SJCRH30 (cell line): ENCODE measurements at regions not wholly inside any gene's neighbourhood (a gene's known extent, or its start where the extent isn't known, plus 50 kb on each side); places are given as distances from the start of the nearest gene placed in this dataset.

Source experiments
- DNase-seq, 2 experiments: peaks; one replicate each; pipeline ENCODE4 v3.0.0-alpha.2; 2015 to 2020
- H3K27ac ChIP-seq: fragments of 250-450 bp; sonication (Bioruptor Pico); 2 replicates; pipeline ENCODE4 v1.5.1; 2020; ENCODE audit warnings: mild to moderate bottlenecking, moderate library complexity
- H3K27me3 ChIP-seq: fragments of 250-450 bp; sonication (Bioruptor Pico); 2 replicates; pipeline ENCODE4 v1.5.1; 2020; ENCODE audit warnings: mild to moderate bottlenecking, moderate library complexity
- H3K36me3 ChIP-seq: fragments of 250-450 bp; sonication (Bioruptor Pico); 2 replicates; pipeline ENCODE4 v1.5.1; 2020; ENCODE audit warnings: mild to moderate bottlenecking, moderate library complexity
- H3K4me1 ChIP-seq: fragments of 250-450 bp; sonication (Bioruptor Pico); 2 replicates; pipeline ENCODE4 v1.5.1; 2020; ENCODE audit warnings: mild to moderate bottlenecking, moderate library complexity
- H3K4me3 ChIP-seq: fragments of 250-450 bp; sonication (Bioruptor Pico); 2 replicates; pipeline ENCODE4 v1.5.1; 2020; ENCODE audit warnings: mild to moderate bottlenecking, moderate library complexity
- H3K9me3 ChIP-seq: fragments of 250-450 bp; sonication (Bioruptor Pico); replicated peaks from 2 replicates; pipeline ENCODE4 v1.5.1; 2020; ENCODE audit warnings: mild to moderate bottlenecking, moderate library complexity

- H3K4me3 ChIP-seq: no peak overlapping the region
- H3K4me1 ChIP-seq: no peaks in the 10 kb centered on the region
- no peaks in the 10 kb centered on the region for H3K9me3 ChIP-seq
- H3K36me3 ChIP-seq: no peaks in the 10 kb centered on the region
- H3K27ac ChIP-seq: no peak overlapping the region
- H3K27me3 ChIP-seq: no peaks in the 10 kb centered on the region
- no peak for DNase-seq
Measured at GRCh38 chr6:14322841-14323240, 205.3 kb downstream of the CD83 start.

- Histone ChIP-seq H3K4me1 (no peaks in the 10 kb centered on the region), H3K4me3 (no peak overlapping the region), H3K9me3 (no peaks in the 10 kb centered on the region), H3K27me3 (no peaks in the 10 kb centered on the region), H3K27ac (no peak overlapping the region), H3K36me3 (no peaks in the 10 kb centered on the region)
- no peak for DNase-seq
Measured at GRCh38 chr6:14326774-14327173, 209.2 kb downstream of the CD83 start.

- H3K27me3 ChIP-seq: no peaks in the 10 kb centered on the region
- H3K27ac ChIP-seq: no peak overlapping the region
- DNase-seq: no peak
- H3K4me3 ChIP-seq: no peak overlapping the region
- H3K9me3 ChIP-seq: no peaks in the 10 kb centered on the region
- H3K4me1 ChIP-seq: no peaks in the 10 kb centered on the region
- H3K36me3 ChIP-seq: no peaks in the 10 kb centered on the region
Measured at GRCh38 chr6:14328163-14328562, 210.6 kb downstream of the CD83 start.

- no peak overlapping the region for H3K27ac ChIP-seq
- DNase-seq: no peak
Measured at GRCh38 chr6:14333556-14334305, 216.2 kb downstream of the CD83 start.

GRCh38 chr6:14335071-14335470 is 217.5 kb downstream of the CD83 start:
- Histone ChIP-seq H3K4me3 (no peak overlapping the region), H3K27ac (no peak overlapping the region), H3K4me1 (no peaks in the 10 kb centered on the region), H3K9me3 (no peaks in the 10 kb centered on the region), H3K36me3 (no peaks in the 10 kb centered on the region), H3K27me3 (no peaks in the 10 kb centered on the region)
- no peak for DNase-seq

More at GRCh38 chr6:14333556-14334305, 216.2 kb downstream of the CD83 start:
- H3K27me3 ChIP-seq: no peaks in the 10 kb centered on the region
- no peaks in the 10 kb centered on the region for H3K9me3 ChIP-seq
- no peaks in the 10 kb centered on the region for H3K4me1 ChIP-seq
- no peaks in the 10 kb centered on the region for H3K36me3 ChIP-seq
- no peak overlapping the region for H3K4me3 ChIP-seq

GRCh38 chr6:14337152-14337551 is 219.6 kb downstream of the CD83 start:
- no peaks in the 10 kb centered on the region for H3K36me3 ChIP-seq
- no peak overlapping the region for H3K4me3 ChIP-seq
- no peaks in the 10 kb centered on the region for H3K27me3 ChIP-seq
- no peak overlapping the region for H3K27ac ChIP-seq
- no peaks in the 10 kb centered on the region for H3K4me1 ChIP-seq
- no peak for DNase-seq
- H3K9me3 ChIP-seq: no peaks in the 10 kb centered on the region

GRCh38 chr6:14339172-14339571 is 221.6 kb downstream of the CD83 start:
- H3K9me3 ChIP-seq: no peaks in the 10 kb centered on the region
- DNase-seq: no peak
- no peaks in the 10 kb centered on the region for H3K36me3 ChIP-seq
- H3K4me1 ChIP-seq: no peaks in the 10 kb centered on the region
- no peak overlapping the region for H3K4me3 ChIP-seq
- no peaks in the 10 kb centered on the region for H3K27me3 ChIP-seq
- no peak overlapping the region for H3K27ac ChIP-seq

- no peaks in the 10 kb centered on the region for H3K9me3 ChIP-seq
- no peaks in the 10 kb centered on the region for H3K27me3 ChIP-seq
- H3K4me3 ChIP-seq: no peak overlapping the region
- no peak for DNase-seq
- no peaks in the 10 kb centered on the region for H3K4me1 ChIP-seq
- H3K27ac ChIP-seq: no peak overlapping the region
- no peaks in the 10 kb centered on the region for H3K36me3 ChIP-seq
Measured at GRCh38 chr6:14339711-14340584, 222.4 kb downstream of the CD83 start.

- Histone ChIP-seq H3K27ac (no peak overlapping the region), H3K4me3 (no peak overlapping the region), H3K27me3 (no peaks in the 10 kb centered on the region), H3K9me3 (no peaks in the 10 kb centered on the region), H3K4me1 (no peaks in the 10 kb centered on the region), H3K36me3 (no peaks in the 10 kb centered on the region)
- no peak for DNase-seq
Measured at GRCh38 chr6:14344486-14344885, 226.9 kb downstream of the CD83 start.

- no peak for DNase-seq
- H3K9me3 ChIP-seq: no peaks in the 10 kb centered on the region
- no peaks in the 10 kb centered on the region for H3K36me3 ChIP-seq
- no peak overlapping the region for H3K27ac ChIP-seq
- H3K4me3 ChIP-seq: no peak overlapping the region
- no peaks in the 10 kb centered on the region for H3K4me1 ChIP-seq
- no peaks in the 10 kb centered on the region for H3K27me3 ChIP-seq
Measured at GRCh38 chr6:14348389-14348788, 230.8 kb downstream of the CD83 start.

GRCh38 chr6:14349507-14349906 is 231.9 kb downstream of the CD83 start:
- no peak overlapping the region for H3K27ac ChIP-seq
- H3K36me3 ChIP-seq: no peaks in the 10 kb centered on the region
- no peaks in the 10 kb centered on the region for H3K9me3 ChIP-seq
- H3K27me3 ChIP-seq: no peaks in the 10 kb centered on the region
- DNase-seq: no peak
- no peak overlapping the region for H3K4me3 ChIP-seq
- no peaks in the 10 kb centered on the region for H3K4me1 ChIP-seq

GRCh38 chr6:14350210-14350609 is 232.6 kb downstream of the CD83 start:
- no peaks in the 10 kb centered on the region for H3K4me1 ChIP-seq
- no peak overlapping the region for H3K27ac ChIP-seq
- no peaks in the 10 kb centered on the region for H3K27me3 ChIP-seq
- no peaks in the 10 kb centered on the region for H3K9me3 ChIP-seq
- no peak overlapping the region for H3K4me3 ChIP-seq
- no peaks in the 10 kb centered on the region for H3K36me3 ChIP-seq
- no peak for DNase-seq

GRCh38 chr6:14353281-14353680 is 235.7 kb downstream of the CD83 start:
- no peaks in the 10 kb centered on the region for H3K36me3 ChIP-seq
- H3K4me1 ChIP-seq: no peaks in the 10 kb centered on the region
- no peak overlapping the region for H3K27ac ChIP-seq
- H3K9me3 ChIP-seq: no peaks in the 10 kb centered on the region
- H3K27me3 ChIP-seq: no peaks in the 10 kb centered on the region
- no peak overlapping the region for H3K4me3 ChIP-seq
- DNase-seq: no peak

- Histone ChIP-seq H3K4me3 (no peak overlapping the region), H3K4me1 (no peaks in the 10 kb centered on the region), H3K9me3 (no peaks in the 10 kb centered on the region), H3K27ac (no peak overlapping the region), H3K36me3 (no peaks in the 10 kb centered on the region), H3K27me3 (no peaks in the 10 kb centered on the region)
- no peak for DNase-seq
Measured at GRCh38 chr6:14353798-14354197, 236.2 kb downstream of the CD83 start.

GRCh38 chr6:14354919-14355572 is 237.5 kb downstream of the CD83 start:
- Histone ChIP-seq H3K36me3 (no peaks in the 10 kb centered on the region), H3K27ac (no peak overlapping the region), H3K4me1 (no peaks in the 10 kb centered on the region), H3K4me3 (no peak overlapping the region), H3K9me3 (no peaks in the 10 kb centered on the region), H3K27me3 (no peaks in the 10 kb centered on the region)
- peak in 1 of 2 experiments; percentile 1 for DNase-seq
